GM12865 (cell line): ENCODE measurements at regions not wholly inside any gene's neighbourhood (a gene's known extent, or its start where the extent isn't known, plus 50 kb on each side); places are given as distances from the start of the nearest gene placed in this dataset.

Experiments
- DNase-seq: peaks from one replicate; pipeline ENCODE4 v3.0.0; 2010; ENCODE audit warnings: low read depth
- H3K4me3 ChIP-seq: 2 replicates; pipeline ENCODE4 v1.5.1; 2011; ENCODE audit warnings: mild to moderate bottlenecking, low read depth, low read length, control low read depth
- TF ChIP-seq, protein P1 (sequence below): IDR thresholded peaks from 2 replicates; pipeline ENCODE4 v1.5.1; 2011; ENCODE audit warnings: low read length, control low read depth, low read depth, inconsistent platforms; ENCODE audit not compliant: insufficient read depth; ENCODE audit errors: missing control alignments

DNA sequence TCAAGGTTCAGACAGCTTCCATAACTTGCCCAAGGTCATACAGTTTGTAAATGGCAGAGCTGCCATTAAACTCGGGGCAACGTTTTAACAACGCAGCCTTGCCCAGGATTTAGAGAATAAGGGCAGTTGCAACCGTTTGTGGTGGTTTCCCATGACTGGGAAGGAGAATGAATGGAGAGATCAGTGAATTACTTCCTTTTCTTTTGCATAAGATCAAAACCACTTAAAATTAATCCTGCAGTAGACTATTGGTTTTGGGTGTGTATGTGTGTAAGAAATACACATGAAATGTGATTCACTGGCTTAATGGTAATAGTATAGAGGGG lies 179.1 kb upstream of the MIR17HG start:
- TF ChIP-seq, protein P1, sequence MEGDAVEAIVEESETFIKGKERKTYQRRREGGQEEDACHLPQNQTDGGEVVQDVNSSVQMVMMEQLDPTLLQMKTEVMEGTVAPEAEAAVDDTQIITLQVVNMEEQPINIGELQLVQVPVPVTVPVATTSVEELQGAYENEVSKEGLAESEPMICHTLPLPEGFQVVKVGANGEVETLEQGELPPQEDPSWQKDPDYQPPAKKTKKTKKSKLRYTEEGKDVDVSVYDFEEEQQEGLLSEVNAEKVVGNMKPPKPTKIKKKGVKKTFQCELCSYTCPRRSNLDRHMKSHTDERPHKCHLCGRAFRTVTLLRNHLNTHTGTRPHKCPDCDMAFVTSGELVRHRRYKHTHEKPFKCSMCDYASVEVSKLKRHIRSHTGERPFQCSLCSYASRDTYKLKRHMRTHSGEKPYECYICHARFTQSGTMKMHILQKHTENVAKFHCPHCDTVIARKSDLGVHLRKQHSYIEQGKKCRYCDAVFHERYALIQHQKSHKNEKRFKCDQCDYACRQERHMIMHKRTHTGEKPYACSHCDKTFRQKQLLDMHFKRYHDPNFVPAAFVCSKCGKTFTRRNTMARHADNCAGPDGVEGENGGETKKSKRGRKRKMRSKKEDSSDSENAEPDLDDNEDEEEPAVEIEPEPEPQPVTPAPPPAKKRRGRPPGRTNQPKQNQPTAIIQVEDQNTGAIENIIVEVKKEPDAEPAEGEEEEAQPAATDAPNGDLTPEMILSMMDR, result no peak
- no peak overlapping the region for H3K4me3 ChIP-seq
- no peak for DNase-seq

DNA sequence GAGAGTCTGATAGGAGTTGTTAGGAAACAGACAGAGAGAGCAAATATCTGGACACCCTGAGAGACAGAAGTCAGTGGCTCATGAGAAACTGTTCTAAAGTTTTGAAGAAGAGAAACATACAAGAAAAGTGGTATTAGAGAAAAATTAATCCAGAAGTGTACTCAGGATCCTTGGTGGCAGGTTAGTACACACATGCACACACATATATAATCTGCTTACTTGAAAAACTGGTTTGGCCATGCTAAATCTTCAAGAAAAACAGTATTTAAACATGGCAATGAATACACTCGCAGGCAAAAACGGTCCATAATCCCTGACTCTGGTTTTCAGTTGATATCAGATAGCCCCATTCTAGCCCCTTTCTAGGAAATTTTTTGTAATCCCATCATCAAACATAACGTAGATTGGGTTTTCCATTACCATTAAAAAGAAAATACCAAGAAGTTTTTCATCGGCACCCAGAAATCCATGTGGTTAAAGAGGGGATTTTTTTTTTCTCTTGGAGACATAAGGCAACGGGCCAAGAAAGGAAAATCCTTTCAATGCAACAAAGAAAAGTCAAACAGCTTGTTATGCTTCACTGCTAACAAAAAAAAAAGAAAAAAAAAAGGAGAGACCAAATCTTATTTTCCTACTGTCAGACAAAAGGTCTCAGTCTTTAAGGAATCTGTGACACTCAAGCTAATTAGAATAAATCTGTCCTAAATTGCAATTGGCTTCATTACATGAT lies 178.0 kb upstream of the MIR17HG start:
- DNase-seq, result no peak
- TF ChIP-seq, protein P1, result no peak
- H3K4me3 ChIP-seq, result no peak overlapping the region

DNA sequence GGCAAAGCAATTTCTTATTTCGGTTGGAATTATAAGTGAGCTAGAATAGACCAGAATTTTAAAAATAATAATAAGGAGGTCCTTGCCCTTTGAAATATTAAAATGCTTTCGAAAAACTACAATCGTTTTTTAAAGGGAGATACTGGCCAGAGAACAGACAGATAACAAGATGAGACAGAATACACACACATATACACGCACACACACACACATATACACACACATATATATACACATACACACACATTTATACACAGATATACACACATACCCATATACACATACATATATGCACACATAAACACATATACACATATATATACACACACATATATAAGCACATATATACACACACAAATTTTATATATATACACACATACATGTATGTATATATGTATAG lies 175.3 kb upstream of the MIR17HG start:
- no peak for DNase-seq
- TF ChIP-seq, protein P1, result no peak
- H3K4me3 ChIP-seq, result no peak overlapping the region

DNA sequence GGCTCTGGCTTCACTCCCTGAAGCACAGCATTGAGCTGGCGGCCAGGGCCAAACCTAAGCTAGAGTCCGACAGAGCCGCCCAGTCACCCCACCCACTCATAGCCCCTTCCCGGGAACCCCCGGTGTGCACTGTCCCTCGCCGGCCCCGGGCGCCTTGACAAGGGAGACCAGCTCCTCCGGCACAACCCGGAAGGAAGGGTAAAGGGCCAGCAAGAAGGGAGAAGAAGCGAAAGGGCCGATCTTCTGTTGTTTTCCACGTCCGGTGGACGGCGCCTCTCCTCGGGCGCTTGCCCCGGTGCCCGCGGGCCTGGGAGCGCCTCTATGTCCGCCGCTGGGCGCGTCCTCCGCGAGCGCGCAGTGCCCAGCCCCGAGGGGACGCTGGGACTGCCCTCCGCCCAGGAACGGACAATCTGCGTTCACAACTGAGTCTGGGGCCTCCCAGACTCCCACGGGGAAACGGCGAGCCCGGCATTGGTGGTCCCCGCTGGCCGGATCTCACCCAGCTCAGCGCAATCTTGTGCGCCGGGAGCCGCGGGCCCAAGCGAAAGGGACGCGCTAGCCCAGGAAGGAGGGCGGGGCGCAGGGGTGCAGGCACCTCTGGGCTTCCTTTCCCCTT lies 172.5 kb upstream of the MIR17HG start:
- no peak overlapping the region for H3K4me3 ChIP-seq
- TF ChIP-seq, protein P1, result no peak
- no peak for DNase-seq

DNA sequence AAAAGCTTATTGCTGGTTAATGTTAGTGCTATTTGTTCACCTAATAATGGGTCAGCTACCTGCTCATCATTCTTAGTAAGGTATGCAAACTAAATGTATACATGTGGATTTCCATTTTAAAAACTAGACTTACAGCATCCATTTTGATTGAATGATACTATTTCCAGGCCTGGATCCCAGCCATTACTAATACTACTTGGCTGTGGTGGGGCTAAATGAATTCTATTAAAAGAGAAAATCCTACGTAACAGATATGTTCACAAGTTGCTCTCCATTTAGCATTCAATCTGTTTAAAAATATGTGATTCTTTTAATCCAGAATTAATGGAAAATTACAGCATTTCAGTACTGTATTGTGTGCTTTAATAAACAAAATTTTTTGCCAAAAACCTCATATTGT lies 169.4 kb upstream of the MIR17HG start:
- no peak for DNase-seq

DNA sequence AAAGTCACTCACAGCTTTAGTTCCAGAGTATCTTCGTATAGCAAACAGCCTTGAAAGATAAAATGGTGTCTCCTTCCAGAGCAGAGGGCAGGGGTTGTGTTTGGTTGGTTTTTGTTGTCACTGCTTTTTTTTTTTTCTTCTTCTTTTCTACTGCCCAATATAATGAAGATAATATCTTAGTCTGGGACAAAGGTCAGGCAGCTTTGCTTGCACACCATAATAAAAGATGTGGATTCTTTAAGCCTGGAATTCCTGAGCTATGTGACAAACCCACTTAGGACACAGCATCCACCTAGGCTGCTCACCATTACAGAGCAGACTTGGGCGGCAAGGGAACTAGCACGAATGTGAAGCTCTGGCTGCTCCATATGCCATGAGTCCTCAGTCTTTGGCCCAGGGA lies 165.6 kb upstream of the MIR17HG start:
- no peak overlapping the region for H3K4me3 ChIP-seq
- DNase-seq, result no peak
- TF ChIP-seq, protein P1, result no peak

More for the DNA sequence above, 169.4 kb upstream of the MIR17HG start:
- TF ChIP-seq, protein P1, result no peak
- H3K4me3 ChIP-seq, result no peak overlapping the region
